ENCODE measurements at regions not wholly inside any gene's neighbourhood (a gene's known extent, or its start where the extent isn't known, plus 50 kb on each side); places are given as distances from the start of the nearest gene placed in this dataset.

GRCh38 chr20:51861726-51862466 is 59.6 kb upstream of the SALL4 start:
- H4K20me1 ChIP-seq (ENCODE audit: control insufficient read depth, extremely low read depth, insufficient read depth, low read length), result no peaks in the 10 kb centered on the region
- no peak overlapping the region for H3K4me3 ChIP-seq (ENCODE audit: control insufficient read depth in 2 of 3, extremely low read depth in 1 of 3, insufficient read depth in 2 of 3, low read depth in 1 of 3, low read length in 3 of 3)
- dilution Hi-C loops (cut with MboI; ENCODE audit: extremely low pct_ligation_motif_present, low sequenced_read_pairs), result no loop called here
- no peaks in the 10 kb centered on the region for H3K36me3 ChIP-seq (ENCODE audit: control insufficient read depth in 2 of 2, extremely low read depth in 1 of 2, insufficient read depth in 2 of 2, low read length in 2 of 2)
- no peaks in the 10 kb centered on the region for H3K4me1 ChIP-seq (ENCODE audit: control insufficient read depth, extremely low read depth, insufficient read depth, low read length)
- FAIRE-seq (no peak), DNase-seq (ENCODE audit: low read depth, low spot score) (no peak)
- no peak overlapping the region for H3K4me2 ChIP-seq (ENCODE audit: control insufficient read depth, extremely low read depth, insufficient read depth, low read depth, low read length)
- no peaks in the 10 kb centered on the region for H3K79me2 ChIP-seq (ENCODE audit: control insufficient read depth, insufficient read depth, low read length)
- H3K9ac ChIP-seq (ENCODE audit: control insufficient read depth, extremely low read depth, insufficient read depth, low read length), result no peak overlapping the region
- no peaks in the 10 kb centered on the region for H3K9me3 ChIP-seq (ENCODE audit: control insufficient read depth, low read depth, low read length)
- H2AFZ ChIP-seq (ENCODE audit: control insufficient read depth, low read length), result no peak overlapping the region
- no peaks in the 10 kb centered on the region for H3K9me1 ChIP-seq (ENCODE audit: control insufficient read depth, extremely low read depth, insufficient read depth, low read length)
- H3K27ac ChIP-seq (ENCODE audit: control insufficient read depth, insufficient read depth, low read length), result no peak overlapping the region
- H3K27me3 ChIP-seq (ENCODE audit: control insufficient read depth, extremely low read depth, insufficient read depth, low read length), result no peaks in the 10 kb centered on the region
- TF ChIP-seq CTCF (optimal IDR thresholded peaks at IDR 0.05 in 1 of 3, IDR thresholded peaks at IDR 0.05 in 1 of 3, conservative IDR thresholded peaks at IDR 0.05 in 1 of 3; ENCODE audit: extremely low read depth in 1 of 3, insufficient read depth in 2 of 3, low read length in 3 of 3) (no peak), EZH2 (IDR thresholded peaks at IDR 0.05; ENCODE audit: low read length) (no peak)

GRCh38 chr20:51860111-51860882 is 58.0 kb upstream of the SALL4 start:
- H3K27ac ChIP-seq (ENCODE audit: control insufficient read depth, insufficient read depth, low read length), result no peak overlapping the region
- no peaks in the 10 kb centered on the region for H3K4me1 ChIP-seq (ENCODE audit: control insufficient read depth, extremely low read depth, insufficient read depth, low read length)
- no peaks in the 10 kb centered on the region for H3K9me3 ChIP-seq (ENCODE audit: control insufficient read depth, low read depth, low read length)
- H3K36me3 ChIP-seq (ENCODE audit: control insufficient read depth in 2 of 2, extremely low read depth in 1 of 2, insufficient read depth in 2 of 2, low read length in 2 of 2), result no peaks in the 10 kb centered on the region
- no peak overlapping the region for H3K4me2 ChIP-seq (ENCODE audit: control insufficient read depth, extremely low read depth, insufficient read depth, low read depth, low read length)
- no peaks in the 10 kb centered on the region for H4K20me1 ChIP-seq (ENCODE audit: control insufficient read depth, extremely low read depth, insufficient read depth, low read length)
- no peak for FAIRE-seq
- no peaks in the 10 kb centered on the region for H3K79me2 ChIP-seq (ENCODE audit: control insufficient read depth, insufficient read depth, low read length)
- H3K9ac ChIP-seq (ENCODE audit: control insufficient read depth, extremely low read depth, insufficient read depth, low read length), result no peak overlapping the region
- no peaks in the 10 kb centered on the region for H3K9me1 ChIP-seq (ENCODE audit: control insufficient read depth, extremely low read depth, insufficient read depth, low read length)
- no peaks in the 10 kb centered on the region for H3K27me3 ChIP-seq (ENCODE audit: control insufficient read depth, extremely low read depth, insufficient read depth, low read length)
- H2AFZ ChIP-seq (ENCODE audit: control insufficient read depth, low read length), result no peak overlapping the region
- DNase-seq (ENCODE audit: low read depth, low spot score), result no peak
- no peak for TF ChIP-seq EZH2 (IDR thresholded peaks at IDR 0.05; ENCODE audit: low read length)
- TF ChIP-seq CTCF (optimal IDR thresholded peaks at IDR 0.05 in 1 of 3, IDR thresholded peaks at IDR 0.05 in 1 of 3, conservative IDR thresholded peaks at IDR 0.05 in 1 of 3; ENCODE audit: extremely low read depth in 1 of 3, insufficient read depth in 2 of 3, low read length in 3 of 3), result no peak
- no peak overlapping the region for H3K4me3 ChIP-seq (ENCODE audit: control insufficient read depth in 2 of 3, extremely low read depth in 1 of 3, insufficient read depth in 2 of 3, low read depth in 1 of 3, low read length in 3 of 3)
- dilution Hi-C loops (cut with MboI; ENCODE audit: extremely low pct_ligation_motif_present, low sequenced_read_pairs), result no loop called here
